Smooth muscle cell (in vitro differentiated cells): ENCODE measurements at regions not wholly inside any gene's neighbourhood (a gene's known extent, or its start where the extent isn't known, plus 50 kb on each side); places are given as distances from the start of the nearest gene placed in this dataset.

Experiments used
- DNase-seq: peaks from one replicate; lab custom pipeline; 2025; ENCODE audit not compliant: unreplicated experiment; lab: John Stamatoyannopoulos, UW
- H2AFZ ChIP-seq: fragments of 200-600 bp; sonication (generic); 2 replicates; pipeline ENCODE4 v1.6.0; 2016; ENCODE audit warnings: antibody characterized with exemption, low read depth, mild to moderate bottlenecking
- H3F3A ChIP-seq: fragments of 200-600 bp; sonication (generic); 2 replicates; pipeline ENCODE4 v1.6.0; 2017; ENCODE audit warnings: antibody characterized with exemption, low read depth
- H3K27ac ChIP-seq: fragments of 200-600 bp; sonication (generic); 2 replicates; pipeline ENCODE4 v1.5.1; 2016; ENCODE audit warnings: low read depth, mild to moderate bottlenecking
- H3K27me3 ChIP-seq: fragments of 200-600 bp; sonication (generic); 2 replicates; pipeline ENCODE4 v1.6.1; 2016; ENCODE audit warnings: low read depth, mild to moderate bottlenecking
- H3K36me3 ChIP-seq: fragments of 200-600 bp; sonication (generic); 2 replicates; pipeline ENCODE4 v1.5.1; 2016; ENCODE audit warnings: low read depth
- H3K4me1 ChIP-seq: fragments of 200-600 bp; sonication (generic); 2 replicates; pipeline ENCODE4 v1.5.1; 2016; ENCODE audit warnings: low read depth
- H3K4me2 ChIP-seq: fragments of 200-600 bp; sonication (generic); 2 replicates; pipeline ENCODE4 v1.6.0; 2016; ENCODE audit warnings: mild to moderate bottlenecking
- H3K4me3 ChIP-seq: fragments of 200-600 bp; sonication (generic); 2 replicates; pipeline ENCODE4 v1.5.1; 2016; ENCODE audit warnings: mild to moderate bottlenecking
- H3K79me2 ChIP-seq: fragments of 200-600 bp; sonication (generic); 2 replicates; pipeline ENCODE4 v1.6.0; 2016; ENCODE audit warnings: low read depth, mild to moderate bottlenecking
- H3K9ac ChIP-seq: fragments of 200-600 bp; sonication (generic); 2 replicates; pipeline ENCODE4 v1.6.0; 2016; ENCODE audit warnings: low read depth
- H3K9me3 ChIP-seq: fragments of 200-600 bp; sonication (generic); replicated peaks from 2 replicates; pipeline ENCODE4 v1.5.1; 2016; ENCODE audit warnings: low read depth
- H4K20me1 ChIP-seq: fragments of 200-600 bp; sonication (generic); 2 replicates; pipeline ENCODE4 v1.6.0; 2016; ENCODE audit warnings: low read depth
- WGBS: methylation state at CpG from one replicate; pipeline ENCODE4 v1.1.7; 2016; ENCODE audit warnings: low lambda C conversion rate; 5-methylcytosine and 5-hydroxymethylcytosine counted together
- TF ChIP-seq, protein P1 (sequence below): fragments of 200-600 bp; sonication (generic); IDR thresholded peaks from 2 replicates; pipeline ENCODE4 v1.5.1; 2017; ENCODE audit warnings: borderline replicate concordance, mild to moderate bottlenecking, antibody characterized with exemption; ENCODE audit not compliant: insufficient read depth, poor library complexity, severe bottlenecking

DNA sequence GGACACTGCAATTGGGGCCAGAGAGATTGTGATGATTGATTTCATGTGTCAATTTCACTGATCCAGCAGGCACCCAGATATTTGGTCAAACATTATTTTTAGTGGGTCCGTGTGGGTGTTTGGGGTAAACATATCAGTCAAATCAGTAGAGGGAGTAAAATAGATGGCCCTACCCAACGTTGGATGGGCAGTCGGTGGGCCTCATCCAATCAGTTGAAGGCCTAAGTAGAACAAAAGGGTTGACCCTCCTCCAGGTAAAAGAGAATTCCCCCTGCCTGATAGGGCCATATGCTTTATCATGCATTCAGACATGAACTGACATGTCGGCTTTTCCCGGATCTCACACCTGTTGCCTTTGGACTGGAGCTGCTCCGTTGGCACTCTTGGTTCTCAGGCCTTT lies 195.1 kb upstream of the CAND1 start:
- no peak for DNase-seq
- no peaks in the 10 kb centered on the region for H3F3A ChIP-seq
- H2AFZ ChIP-seq: no peak overlapping the region
- H3K4me3 ChIP-seq: no peak overlapping the region
- H3K27ac ChIP-seq: no peak overlapping the region
- peaks cover 16% of the 10 kb centered on the region for H3K27me3 ChIP-seq
- WGBS: 93% methylated on average over 6 of the region's 6 CpGs
- no peaks in the 10 kb centered on the region for H3K36me3 ChIP-seq
- TF ChIP-seq, protein P1, sequence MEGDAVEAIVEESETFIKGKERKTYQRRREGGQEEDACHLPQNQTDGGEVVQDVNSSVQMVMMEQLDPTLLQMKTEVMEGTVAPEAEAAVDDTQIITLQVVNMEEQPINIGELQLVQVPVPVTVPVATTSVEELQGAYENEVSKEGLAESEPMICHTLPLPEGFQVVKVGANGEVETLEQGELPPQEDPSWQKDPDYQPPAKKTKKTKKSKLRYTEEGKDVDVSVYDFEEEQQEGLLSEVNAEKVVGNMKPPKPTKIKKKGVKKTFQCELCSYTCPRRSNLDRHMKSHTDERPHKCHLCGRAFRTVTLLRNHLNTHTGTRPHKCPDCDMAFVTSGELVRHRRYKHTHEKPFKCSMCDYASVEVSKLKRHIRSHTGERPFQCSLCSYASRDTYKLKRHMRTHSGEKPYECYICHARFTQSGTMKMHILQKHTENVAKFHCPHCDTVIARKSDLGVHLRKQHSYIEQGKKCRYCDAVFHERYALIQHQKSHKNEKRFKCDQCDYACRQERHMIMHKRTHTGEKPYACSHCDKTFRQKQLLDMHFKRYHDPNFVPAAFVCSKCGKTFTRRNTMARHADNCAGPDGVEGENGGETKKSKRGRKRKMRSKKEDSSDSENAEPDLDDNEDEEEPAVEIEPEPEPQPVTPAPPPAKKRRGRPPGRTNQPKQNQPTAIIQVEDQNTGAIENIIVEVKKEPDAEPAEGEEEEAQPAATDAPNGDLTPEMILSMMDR: no peak
- H4K20me1 ChIP-seq: no peaks in the 10 kb centered on the region
- no peak overlapping the region for H3K4me2 ChIP-seq
- H3K9ac ChIP-seq: no peak overlapping the region
- H3K4me1 ChIP-seq: peaks cover 19% of the 10 kb centered on the region
- H3K79me2 ChIP-seq: no peaks in the 10 kb centered on the region
- H3K9me3 ChIP-seq: no peaks in the 10 kb centered on the region

DNA sequence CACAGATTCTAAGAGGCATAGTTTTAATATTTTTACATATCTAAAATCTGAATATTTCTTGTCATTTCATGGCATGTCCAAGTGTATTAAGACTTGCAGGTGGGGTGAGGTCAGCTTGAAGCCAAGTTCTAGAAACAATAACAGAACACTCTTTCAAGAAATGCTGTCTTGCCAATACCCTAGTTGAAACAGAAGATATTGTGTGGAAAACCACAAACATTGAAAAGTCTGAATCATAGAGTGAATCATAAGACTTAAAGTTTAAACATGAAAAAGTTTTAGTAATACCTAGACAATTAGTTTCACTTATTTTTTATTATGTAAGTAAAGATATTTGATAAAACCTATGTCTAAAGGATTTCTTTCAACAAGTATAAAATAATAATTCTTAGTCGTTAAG lies 191.5 kb upstream of the CAND1 start:
- Histone ChIP-seq H3K4me3 (no peak overlapping the region), H3K4me1 (peaks cover 9% of the 10 kb centered on the region), H2AFZ (no peak overlapping the region), H3K79me2 (no peaks in the 10 kb centered on the region), H3K27me3 (peaks cover 34% of the 10 kb centered on the region), H4K20me1 (no peaks in the 10 kb centered on the region), H3K4me2 (peak overlapping the region; percentile 59), H3F3A (no peaks in the 10 kb centered on the region), H3K9me3 (no peaks in the 10 kb centered on the region), H3K27ac (peak overlapping the region; percentile 18), H3K36me3 (no peaks in the 10 kb centered on the region), H3K9ac (no peak overlapping the region)
- 88% methylated on average over 1 of the region's 1 CpG for WGBS
- DNase-seq: no peak
- TF ChIP-seq, protein P1: no peak

GRCh38 chr12:67078957-67079356 lies 190.2 kb upstream of the CAND1 start:
- WGBS: 76% methylated on average over 4 of the region's 4 CpGs
- DNase-seq: no peak
- Histone ChIP-seq H3K4me2 (no peak overlapping the region), H3K4me3 (no peak overlapping the region), H3K9me3 (no peaks in the 10 kb centered on the region), H3F3A (no peaks in the 10 kb centered on the region), H3K36me3 (no peaks in the 10 kb centered on the region), H3K27me3 (peaks cover 37% of the 10 kb centered on the region), H3K79me2 (no peaks in the 10 kb centered on the region), H3K9ac (no peak overlapping the region), H3K4me1 (peaks cover 9% of the 10 kb centered on the region), H3K27ac (no peak overlapping the region), H4K20me1 (no peaks in the 10 kb centered on the region), H2AFZ (no peak overlapping the region)
- TF ChIP-seq, protein P1: no peak

DNA sequence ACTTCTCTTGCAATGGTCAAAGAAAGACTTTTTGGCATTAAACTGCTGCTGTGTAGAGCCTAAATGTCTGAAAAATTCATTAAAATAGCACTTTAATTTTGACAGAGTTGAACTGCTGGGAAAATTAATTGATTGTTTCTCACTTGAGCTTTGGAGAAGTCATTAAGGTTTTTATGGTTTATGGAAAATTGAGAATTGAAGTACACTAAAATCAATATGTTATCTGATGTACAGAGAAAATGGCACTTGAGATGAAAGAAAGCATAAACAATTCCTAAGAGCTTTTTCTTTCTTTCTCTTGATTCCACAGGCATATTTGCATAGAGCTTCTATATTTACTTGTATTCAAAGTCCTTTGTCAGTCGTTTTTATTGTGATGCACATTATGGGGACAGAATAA lies 188.5 kb upstream of the CAND1 start:
- Histone ChIP-seq H3K4me1 (peaks cover 9% of the 10 kb centered on the region), H3K36me3 (no peaks in the 10 kb centered on the region), H3K27me3 (peaks cover 30% of the 10 kb centered on the region), H3K9ac (no peak overlapping the region), H3F3A (no peaks in the 10 kb centered on the region), H2AFZ (no peak overlapping the region), H3K4me2 (no peak overlapping the region), H3K27ac (no peak overlapping the region), H3K4me3 (no peak overlapping the region), H3K79me2 (no peaks in the 10 kb centered on the region), H3K9me3 (no peaks in the 10 kb centered on the region), H4K20me1 (no peaks in the 10 kb centered on the region)
- TF ChIP-seq, protein P1: no peak
- no peak for DNase-seq
- WGBS: 67% methylated on average over 1 of the region's 1 CpG
